Testis (tissue), 2 donors: ENCODE measurements at regions not wholly inside any gene's neighbourhood (a gene's known extent, or its start where the extent isn't known, plus 50 kb on each side); places are given as distances from the start of the nearest gene placed in this dataset.
"Not testable (repeated sequence)": the region's sequence is repeated elsewhere in the genome, so short reads cannot be mapped to it uniquely, and the experiment has no call there.

Experiments used
- CTCF ChIP-seq, 3 experiments: fragments of 450-650 bp in 2 of 3; fragments of 200-600 bp in 1 of 3; sonication (generic) in 1 of 3; IDR thresholded peaks; one replicate each; pipeline ENCODE4 v1.5.1; 2016 to 2019; ENCODE audit warnings: antibody characterized with exemption in 3 of 3, mild to moderate bottlenecking in 2 of 3, moderate library complexity in 1 of 3
- POLR2A ChIP-seq: fragments of 450-650 bp; IDR thresholded peaks from one replicate; pipeline ENCODE4 v1.6.1; 2017; ENCODE audit warnings: antibody characterized with exemption, mild to moderate bottlenecking, moderate library complexity

GRCh38 chr19:29138206-29138605 lies 74.7 kb downstream of the UQCRFS1 start:
- TF ChIP-seq CTCF (IDR thresholded peaks at IDR 0.05); POLR2A: not testable (repeated sequence)
